ENCODE measurements at regions not wholly inside any gene's neighbourhood (a gene's known extent, or its start where the extent isn't known, plus 50 kb on each side); places are given as distances from the start of the nearest gene placed in this dataset.

GRCh38 chr2:17149945-17150344 lies 368.3 kb downstream of the RAD51AP2 start:
- Histone ChIP-seq H3K4me1 (ENCODE audit: control insufficient read depth, insufficient read depth, low read length) (no peaks in the 10 kb centered on the region), H3K9me3 (ENCODE audit: control insufficient read depth, insufficient read depth, low read depth, low read length) (no peaks in the 10 kb centered on the region), H3K36me3 (ENCODE audit: control insufficient read depth in 2 of 2, insufficient read depth in 1 of 2, low read length in 2 of 2) (no peaks in the 10 kb centered on the region), H3K27ac (ENCODE audit: extremely low read depth, low read depth, low read length) (no peak overlapping the region), H3K4me3 (ENCODE audit: low read depth, low read length) (no peak overlapping the region)
- ChIA-PET CTCF (interaction anchor here (0.9 to 2.3 kb wide), 4 partner anchors 159 to 838 kb away, joined by 4 to 14 read pairs (median 4); no protein-coding TSS in a partner anchor), POLR2A (no interaction called here)
- TF ChIP-seq ZNF416 (tag by site-specific recombination; IDR thresholded peaks at IDR 0.05) (no peak), GLI4 (tag by site-specific recombination; IDR thresholded peaks at IDR 0.05) (no peak), ZNF623 (tag by site-specific recombination; IDR thresholded peaks at IDR 0.05) (no peak)

GRCh38 chr2:17148407-17149145 lies 369.7 kb downstream of the RAD51AP2 start:
- TF ChIP-seq ZNF292 (tag by site-specific recombination; IDR thresholded peaks at IDR 0.05; ENCODE audit: borderline replicate concordance, low read depth) (no peak), ZNF274 (IDR thresholded peaks at IDR 0.05; ENCODE audit: low read length) (no peak), ZNF274 (tag by site-specific recombination; IDR thresholded peaks at IDR 0.05; ENCODE audit: borderline replicate concordance) (no peak), ZNF341 (tag by site-specific recombination; IDR thresholded peaks at IDR 0.05; ENCODE audit: low read depth) (no peak), ZNF555 (tag by site-specific recombination; conservative IDR thresholded peaks at IDR 0.05) (no peak), ZBTB48 (tag by site-specific recombination; IDR thresholded peaks at IDR 0.05) (no peak), ZNF324 (tag by site-specific recombination; IDR thresholded peaks at IDR 0.05) (no peak), ZNF645 (tag by site-specific recombination; IDR thresholded peaks at IDR 0.05) (no peak), PRDM6 (tag by site-specific recombination; IDR thresholded peaks at IDR 0.05) (no peak), ZNF112 (tag by site-specific recombination; IDR thresholded peaks at IDR 0.05) (no peak)
- TF ChIP-seq, protein P1, sequence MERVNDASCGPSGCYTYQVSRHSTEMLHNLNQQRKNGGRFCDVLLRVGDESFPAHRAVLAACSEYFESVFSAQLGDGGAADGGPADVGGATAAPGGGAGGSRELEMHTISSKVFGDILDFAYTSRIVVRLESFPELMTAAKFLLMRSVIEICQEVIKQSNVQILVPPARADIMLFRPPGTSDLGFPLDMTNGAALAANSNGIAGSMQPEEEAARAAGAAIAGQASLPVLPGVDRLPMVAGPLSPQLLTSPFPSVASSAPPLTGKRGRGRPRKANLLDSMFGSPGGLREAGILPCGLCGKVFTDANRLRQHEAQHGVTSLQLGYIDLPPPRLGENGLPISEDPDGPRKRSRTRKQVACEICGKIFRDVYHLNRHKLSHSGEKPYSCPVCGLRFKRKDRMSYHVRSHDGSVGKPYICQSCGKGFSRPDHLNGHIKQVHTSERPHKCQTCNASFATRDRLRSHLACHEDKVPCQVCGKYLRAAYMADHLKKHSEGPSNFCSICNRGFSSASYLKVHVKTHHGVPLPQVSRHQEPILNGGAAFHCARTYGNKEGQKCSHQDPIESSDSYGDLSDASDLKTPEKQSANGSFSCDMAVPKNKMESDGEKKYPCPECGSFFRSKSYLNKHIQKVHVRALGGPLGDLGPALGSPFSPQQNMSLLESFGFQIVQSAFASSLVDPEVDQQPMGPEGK (tag by site-specific recombination; IDR thresholded peaks at IDR 0.05): no peak
- POLR2A ChIA-PET: no interaction called here
- no peaks in the 10 kb centered on the region for H3K4me1 ChIP-seq (ENCODE audit: control insufficient read depth, insufficient read depth, low read length)
- no peaks in the 10 kb centered on the region for H3K9me3 ChIP-seq (ENCODE audit: control insufficient read depth, insufficient read depth, low read depth, low read length)
- no peaks in the 10 kb centered on the region for H3K36me3 ChIP-seq (ENCODE audit: control insufficient read depth in 2 of 2, insufficient read depth in 1 of 2, low read length in 2 of 2)
- no peak overlapping the region for H3K4me3 ChIP-seq (ENCODE audit: low read depth, low read length)
- CTCF ChIA-PET: interaction anchor here (0.6 to 2.3 kb wide), 9 partner anchors 11 to 376 kb away, joined by 3 to 14 read pairs (median 4); no protein-coding TSS in a partner anchor
- no peak overlapping the region for H3K27ac ChIP-seq (ENCODE audit: extremely low read depth, low read depth, low read length)

GRCh38 chr2:17146358-17146757 lies 371.9 kb downstream of the RAD51AP2 start:
- no peak overlapping the region for H3K4me3 ChIP-seq (ENCODE audit: low read depth, low read length)
- POLR2A ChIA-PET: no interaction called here
- H3K4me1 ChIP-seq (ENCODE audit: control insufficient read depth, insufficient read depth, low read length): no peaks in the 10 kb centered on the region
- no peaks in the 10 kb centered on the region for H3K9me3 ChIP-seq (ENCODE audit: control insufficient read depth, insufficient read depth, low read depth, low read length)
- H3K36me3 ChIP-seq (ENCODE audit: control insufficient read depth in 2 of 2, insufficient read depth in 1 of 2, low read length in 2 of 2): no peaks in the 10 kb centered on the region
- CTCF ChIA-PET: interaction anchor here (0.7 kb wide), 1 partner anchor 10 kb away, joined by 3 read pairs; no protein-coding TSS in a partner anchor
- TF ChIP-seq ZNF639 (tag by site-specific recombination; IDR thresholded peaks at IDR 0.05) (no peak), ZBTB10 (tag by site-specific recombination; IDR thresholded peaks at IDR 0.05) (no peak), RBAK (tag by site-specific recombination; IDR thresholded peaks at IDR 0.05) (no peak), INSM2 (tag by site-specific recombination; IDR thresholded peaks at IDR 0.05) (no peak), ZNF670 (tag by site-specific recombination; IDR thresholded peaks at IDR 0.05; ENCODE audit: low read depth) (no peak)
- no peak overlapping the region for H3K27ac ChIP-seq (ENCODE audit: extremely low read depth, low read depth, low read length)
